HG03025 (cell line): ENCODE measurements at regions not wholly inside any gene's neighbourhood (a gene's known extent, or its start where the extent isn't known, plus 50 kb on each side); places are given as distances from the start of the nearest gene placed in this dataset.

Experiments used
- ATAC-seq: cut with Tn5 transposase; IDR thresholded peaks from one replicate; pipeline ENCODE4 v1.9.1; 2021; ENCODE audit warnings: mild to moderate bottlenecking, moderate library complexity; ENCODE audit not compliant: unreplicated experiment, low FRiP score

GRCh38 chrX:4935846-4936245, 1222.4 kb upstream of the PRKX start:
- no peak for ATAC-seq

- no peak for ATAC-seq
Observed at GRCh38 chrX:4935401-4935800, 1222.0 kb upstream of the PRKX start.

- ATAC-seq = no peak
Observed at GRCh38 chrX:4932790-4933189, 1219.3 kb upstream of the PRKX start.

GRCh38 chrX:4930426-4930825, 1217.0 kb upstream of the PRKX start:
- ATAC-seq = no peak

- no peak for ATAC-seq
Observed at GRCh38 chrX:4925911-4926310, 1212.5 kb upstream of the PRKX start.

DNA sequence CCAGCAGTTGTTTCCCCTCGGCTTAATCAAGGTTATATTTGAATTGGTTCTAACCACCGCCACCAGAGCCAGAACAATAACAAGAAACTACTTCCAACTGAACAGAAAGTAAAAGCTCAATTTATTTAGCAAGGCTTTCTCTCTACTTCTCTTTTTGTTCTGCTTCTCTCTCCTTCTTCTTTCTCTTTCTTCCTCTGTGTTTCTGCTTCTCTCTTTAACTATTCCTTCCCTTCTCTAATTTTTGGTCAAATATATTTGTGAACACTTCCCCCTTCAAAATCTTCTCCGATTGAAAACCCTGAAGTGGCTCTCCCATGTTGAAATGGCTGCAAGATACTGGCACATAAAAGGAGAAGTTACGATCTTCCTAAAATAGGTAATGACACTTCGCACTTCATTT, 1195.9 kb upstream of the PRKX start:
- no peak for ATAC-seq

DNA sequence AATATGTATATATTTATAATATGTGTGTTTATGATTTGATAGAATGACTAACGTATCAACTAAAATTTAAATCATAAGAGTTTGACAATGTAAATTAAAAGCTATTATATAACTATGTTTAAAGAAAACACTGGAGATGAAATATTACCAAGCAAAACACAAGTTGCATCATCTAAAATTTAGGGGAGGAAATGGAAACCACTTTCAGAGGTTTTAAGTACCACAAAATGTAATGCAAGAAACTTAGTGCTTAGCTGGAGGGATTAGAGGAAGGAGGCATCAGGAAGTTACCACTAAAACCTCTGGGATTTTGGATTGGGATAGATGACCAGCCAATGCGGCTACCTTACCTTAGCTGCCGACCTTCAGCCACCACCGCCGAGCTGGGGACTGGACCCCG, 1192.1 kb upstream of the PRKX start:
- no peak for ATAC-seq

- no peak for ATAC-seq
Observed at GRCh38 chrX:4881277-4881676, 1167.8 kb upstream of the PRKX start.

- no peak for ATAC-seq
Observed at GRCh38 chrX:4878640-4879039, 1165.2 kb upstream of the PRKX start.

DNA sequence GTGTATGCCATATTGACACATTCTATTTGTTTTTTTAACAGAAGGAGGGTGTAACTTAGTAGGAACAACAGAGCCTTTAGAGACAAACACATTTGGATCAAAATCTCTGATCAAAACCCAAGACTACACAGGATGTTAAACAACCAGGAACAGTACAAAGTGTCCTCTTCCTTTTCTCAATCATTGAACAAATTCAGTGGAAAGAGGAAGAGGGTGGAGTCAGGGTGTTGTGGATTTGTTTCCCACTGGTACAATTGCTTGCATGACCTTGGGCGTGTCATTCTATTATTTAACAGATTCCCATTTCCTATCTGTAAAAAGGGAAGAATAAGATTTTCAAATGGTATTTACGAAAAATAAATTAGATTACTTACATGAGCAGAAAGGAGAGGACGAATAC, 1162.8 kb upstream of the PRKX start:
- no peak for ATAC-seq

DNA sequence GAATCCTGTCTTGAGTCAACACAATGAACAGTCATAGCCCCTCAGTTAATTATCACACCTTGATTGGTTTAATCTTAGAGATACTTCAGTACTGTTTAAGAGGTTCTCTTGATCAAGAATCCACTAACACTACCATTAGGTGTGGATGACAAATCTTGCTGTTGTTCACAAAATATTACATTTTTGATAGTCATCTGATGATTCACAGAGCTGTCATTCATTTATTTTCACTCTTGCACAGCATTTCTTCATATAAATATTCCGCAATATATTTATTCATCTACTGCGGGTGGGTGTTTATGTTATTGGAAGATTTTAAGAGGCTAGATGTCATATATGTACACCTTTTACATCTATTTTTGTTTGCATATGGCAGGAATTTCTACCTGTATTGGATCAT, 1138.1 kb upstream of the PRKX start:
- ATAC-seq = no peak

DNA sequence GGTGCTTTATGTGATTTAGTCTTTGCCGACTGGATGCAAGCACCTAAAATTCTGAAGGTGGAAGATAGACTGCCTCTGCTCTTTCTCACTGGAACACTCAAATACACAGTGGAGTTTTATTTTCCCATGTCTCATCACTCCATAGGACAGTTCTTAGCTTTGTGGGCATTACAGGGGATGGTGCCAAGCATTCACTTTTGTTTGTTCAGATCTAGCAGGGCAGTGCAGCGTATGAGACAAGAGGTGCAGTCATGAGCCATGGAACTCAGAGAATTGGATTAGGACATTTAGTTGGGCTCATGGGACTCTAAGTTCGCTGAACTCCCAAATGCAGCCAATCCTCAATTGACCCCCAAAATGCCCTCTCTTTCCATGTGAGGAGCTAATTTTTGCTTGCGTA, 1136.9 kb upstream of the PRKX start:
- ATAC-seq = no peak

GRCh38 chrX:4844376-4844775, 1130.9 kb upstream of the PRKX start:
- ATAC-seq = no peak

GRCh38 chrX:4841216-4841745, 1127.8 kb upstream of the PRKX start:
- no peak for ATAC-seq

- no peak for ATAC-seq
Observed at GRCh38 chrX:4831574-4831973, 1118.1 kb upstream of the PRKX start.

GRCh38 chrX:4830880-4831557, 1117.6 kb upstream of the PRKX start:
- ATAC-seq = no peak

DNA sequence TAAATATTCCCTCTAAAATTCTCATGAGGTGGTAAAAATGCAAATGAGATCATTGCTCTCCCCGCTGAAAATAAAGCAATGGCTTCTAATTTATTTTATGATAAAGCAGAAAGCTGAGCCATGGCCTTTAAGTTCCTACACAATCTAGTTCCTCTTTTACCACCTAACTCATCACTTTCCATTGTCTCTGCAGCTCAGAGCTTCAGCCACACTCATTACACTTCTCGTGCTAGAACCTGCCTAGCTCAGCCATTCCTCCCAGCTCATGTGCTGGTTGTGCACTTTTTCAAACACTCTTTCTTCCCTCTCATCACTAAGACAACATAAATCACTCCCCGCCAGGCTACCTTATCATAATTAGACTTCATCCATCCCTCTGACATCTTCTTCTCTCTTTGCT, 1112.1 kb upstream of the PRKX start:
- ATAC-seq = no peak

GRCh38 chrX:4809571-4809970, 1096.1 kb upstream of the PRKX start:
- ATAC-seq = no peak

- no peak for ATAC-seq
Observed at GRCh38 chrX:4805502-4805901, 1092.1 kb upstream of the PRKX start.

GRCh38 chrX:4800756-4801155, 1087.3 kb upstream of the PRKX start:
- no peak for ATAC-seq

DNA sequence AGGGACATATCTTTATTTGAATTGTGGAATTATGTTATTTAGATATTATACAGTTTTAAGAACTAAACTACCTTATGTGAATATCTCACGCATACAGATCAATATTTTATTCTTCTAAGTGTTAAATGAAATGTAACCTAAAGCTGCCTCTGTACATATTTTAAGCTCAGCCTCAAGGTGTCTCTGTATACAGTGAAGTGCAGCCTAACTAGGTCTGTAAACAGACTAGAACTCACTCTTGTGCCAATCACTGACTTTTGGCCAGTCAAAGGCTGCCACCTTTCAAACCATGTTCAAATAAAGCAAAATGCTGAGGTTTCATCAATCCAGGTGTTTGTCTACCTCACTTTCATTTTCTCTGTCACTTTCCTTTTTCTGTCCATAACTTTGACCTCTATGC, 1074.5 kb upstream of the PRKX start:
- ATAC-seq = no peak

- ATAC-seq = no peak
Observed at GRCh38 chrX:4764888-4765287, 1051.4 kb upstream of the PRKX start.

GRCh38 chrX:4762196-4762595, 1048.7 kb upstream of the PRKX start:
- ATAC-seq = no peak
